8988T (cell line): ENCODE measurements at regions not wholly inside any gene's neighbourhood (a gene's known extent, or its start where the extent isn't known, plus 50 kb on each side); places are given as distances from the start of the nearest gene placed in this dataset.
"Not testable (repeated sequence)": the region's sequence is repeated elsewhere in the genome, so short reads cannot be mapped to it uniquely, and the experiment has no call there.

ENCODE experiments used
- DNase-seq: peaks from one replicate; pipeline ENCODE4 v3.0.0; 2011

DNA sequence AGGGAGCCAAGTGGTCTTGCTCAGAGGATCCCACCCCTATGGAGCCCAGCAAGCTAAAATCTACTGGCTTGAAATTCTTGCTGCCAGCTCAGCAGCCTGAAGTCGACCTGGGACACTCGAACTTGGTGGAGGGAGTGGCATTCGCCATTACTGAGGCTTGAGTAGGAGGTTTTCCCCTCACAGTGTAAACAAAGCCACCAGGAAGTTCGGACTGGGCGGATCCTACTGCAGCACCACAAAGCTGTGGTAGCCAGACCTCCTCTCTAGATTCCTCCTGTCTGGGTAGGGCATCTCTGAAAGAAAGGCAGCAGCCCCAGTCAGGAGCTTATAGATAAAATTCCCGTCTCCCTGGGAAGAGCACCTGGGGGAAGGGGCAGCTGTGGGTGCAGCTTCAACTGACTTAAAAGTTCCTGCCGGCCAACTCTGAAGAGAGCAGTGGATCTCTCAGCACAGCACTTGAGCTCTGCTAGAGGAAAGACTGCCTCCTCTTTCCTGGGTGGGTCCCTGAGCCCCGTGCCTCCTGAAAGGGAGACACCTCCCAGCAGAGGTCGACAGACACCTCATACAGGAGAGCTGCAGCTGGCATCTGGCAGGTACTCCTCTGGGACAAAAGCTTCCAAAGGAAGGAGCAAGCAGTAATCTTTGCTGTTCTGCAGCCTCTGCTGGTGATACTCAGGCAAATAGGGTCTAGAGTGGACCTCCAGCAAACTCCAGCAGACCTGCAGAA, 576.3 kb upstream of the NECTIN3 start:
- DNase-seq: no peak

DNA sequence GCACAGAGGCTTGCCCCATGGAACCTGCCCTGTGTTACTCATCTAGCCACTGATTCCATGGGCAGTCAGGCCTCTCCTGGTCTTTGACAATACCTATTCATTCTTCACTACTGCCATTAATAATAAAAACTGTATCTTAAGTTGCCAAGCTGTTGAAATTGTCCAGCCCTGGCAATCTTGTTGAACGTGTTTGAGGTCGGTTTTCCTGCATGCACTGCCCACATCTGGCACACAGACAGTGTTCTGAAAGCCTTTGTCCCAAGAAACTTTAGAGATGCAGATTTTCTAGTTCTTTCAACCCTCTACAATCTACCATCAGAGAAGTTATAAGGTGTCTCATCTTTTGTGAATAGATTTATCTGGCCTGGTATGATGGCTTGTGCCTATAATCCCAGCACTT, 567.2 kb upstream of the NECTIN3 start:
- DNase-seq: no peak

DNA sequence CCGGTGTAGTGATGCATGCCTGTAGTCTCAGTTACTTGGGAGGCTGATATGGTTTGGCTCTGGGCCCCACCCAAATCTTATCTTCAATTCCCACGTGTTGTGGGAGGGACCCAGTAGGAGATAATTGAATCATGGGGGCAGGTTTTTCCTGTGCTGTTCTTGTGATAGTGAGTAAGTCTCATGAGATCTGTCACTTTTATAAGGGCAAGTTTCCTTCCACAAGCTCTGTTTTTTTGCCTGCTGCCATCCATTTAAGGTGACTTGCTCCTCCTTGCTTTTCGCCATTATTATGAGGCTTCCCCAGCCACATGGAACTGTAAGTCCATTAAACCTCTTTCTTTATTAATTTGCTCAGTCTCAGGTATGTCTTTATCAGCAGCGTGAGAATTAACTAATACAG, 566.7 kb upstream of the NECTIN3 start:
- DNase-seq: no peak

- no peak for DNase-seq
Observed at GRCh38 chr3:110506890-110507289, 564.7 kb upstream of the NECTIN3 start.

GRCh38 chr3:110507570-110507969, 564.0 kb upstream of the NECTIN3 start:
- not testable (repeated sequence) for DNase-seq

DNA sequence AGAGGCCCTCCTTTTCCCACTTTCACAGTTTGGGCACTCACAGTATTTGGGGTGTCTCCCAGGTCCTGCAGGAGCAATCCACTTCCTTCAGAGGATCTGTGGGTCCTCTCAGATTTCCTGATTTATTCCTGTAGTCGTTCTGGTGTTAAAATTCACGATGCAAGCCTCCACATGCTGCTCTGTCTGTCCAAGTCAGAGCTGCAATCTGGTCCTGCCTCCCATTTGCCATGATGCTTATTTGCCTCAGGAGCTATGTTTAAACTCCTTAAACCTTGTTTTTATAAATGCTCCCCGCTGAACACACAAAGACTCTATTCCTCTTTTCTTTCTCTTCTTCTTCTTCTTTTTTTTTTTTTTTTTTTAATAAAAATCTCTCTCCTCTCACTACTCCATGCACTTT, 558.7 kb upstream of the NECTIN3 start:
- no peak for DNase-seq

DNA sequence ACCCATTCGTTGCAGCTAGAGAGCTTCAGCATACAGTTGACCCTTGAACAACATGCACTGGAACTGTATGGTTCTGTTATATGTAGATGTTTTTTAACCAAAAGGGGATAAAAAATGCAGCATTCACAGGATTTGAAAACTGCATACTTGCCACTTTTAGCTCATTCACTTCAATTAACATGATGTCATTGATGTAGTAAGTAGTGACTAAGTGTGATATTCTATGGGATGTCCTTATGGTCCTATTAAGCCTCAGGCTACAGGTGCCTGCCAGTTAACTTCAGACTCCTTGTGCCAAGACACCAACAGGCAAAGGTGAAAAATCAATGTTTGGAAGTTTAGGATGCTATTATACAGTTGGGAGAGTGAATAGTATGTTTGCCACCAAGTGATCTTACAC, 553.6 kb upstream of the NECTIN3 start:
- DNase-seq: no peak

GRCh38 chr3:110519071-110519470, 552.5 kb upstream of the NECTIN3 start:
- no peak for DNase-seq

- no peak for DNase-seq
Observed at GRCh38 chr3:110521019-110521418, 550.6 kb upstream of the NECTIN3 start.

- DNase-seq: not testable (repeated sequence)
Observed at GRCh38 chr3:110525558-110526064, 546.0 kb upstream of the NECTIN3 start.

- no peak for DNase-seq
Observed at GRCh38 chr3:110526777-110527727, 544.6 kb upstream of the NECTIN3 start.

- DNase-seq: no peak
Observed at GRCh38 chr3:110528305-110529121, 543.1 kb upstream of the NECTIN3 start.

DNA sequence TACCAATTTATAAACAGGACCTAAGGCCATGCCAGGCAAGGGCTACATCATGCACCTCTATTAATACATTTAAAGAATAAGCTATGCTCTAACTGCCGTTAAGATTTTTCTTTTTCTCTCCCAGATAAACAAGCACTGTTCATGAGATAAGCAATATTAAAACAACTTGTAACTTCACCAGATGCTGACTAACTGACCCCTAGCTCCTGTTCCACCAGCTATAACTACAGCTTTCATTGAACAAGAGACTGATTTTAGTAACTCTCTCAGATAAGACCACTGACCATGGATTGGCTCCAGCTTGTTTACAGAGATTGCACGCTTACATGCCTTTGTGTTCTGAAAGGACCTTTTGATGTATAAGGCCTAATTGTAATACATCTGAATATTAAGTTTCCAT, 540.7 kb upstream of the NECTIN3 start:
- DNase-seq: no peak

DNA sequence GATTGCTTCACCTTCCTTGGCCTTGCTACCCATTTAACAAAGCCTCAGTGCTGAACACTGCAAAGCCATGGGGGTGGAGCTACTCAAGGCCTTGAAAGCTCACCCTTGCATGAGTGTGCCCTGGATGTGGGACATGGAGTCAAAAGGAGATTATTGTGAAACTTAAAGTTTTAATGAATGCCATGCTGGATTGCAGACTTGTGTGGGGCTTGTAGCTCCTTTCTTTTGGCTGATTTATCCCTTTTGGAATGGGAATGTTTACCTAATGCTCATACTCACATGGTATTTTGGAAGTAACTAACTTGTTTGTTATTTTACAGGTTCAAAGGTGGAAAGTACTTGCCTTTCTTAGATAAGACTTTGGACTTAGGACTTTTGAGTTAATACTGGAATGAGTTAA, 538.5 kb upstream of the NECTIN3 start:
- no peak for DNase-seq

DNA sequence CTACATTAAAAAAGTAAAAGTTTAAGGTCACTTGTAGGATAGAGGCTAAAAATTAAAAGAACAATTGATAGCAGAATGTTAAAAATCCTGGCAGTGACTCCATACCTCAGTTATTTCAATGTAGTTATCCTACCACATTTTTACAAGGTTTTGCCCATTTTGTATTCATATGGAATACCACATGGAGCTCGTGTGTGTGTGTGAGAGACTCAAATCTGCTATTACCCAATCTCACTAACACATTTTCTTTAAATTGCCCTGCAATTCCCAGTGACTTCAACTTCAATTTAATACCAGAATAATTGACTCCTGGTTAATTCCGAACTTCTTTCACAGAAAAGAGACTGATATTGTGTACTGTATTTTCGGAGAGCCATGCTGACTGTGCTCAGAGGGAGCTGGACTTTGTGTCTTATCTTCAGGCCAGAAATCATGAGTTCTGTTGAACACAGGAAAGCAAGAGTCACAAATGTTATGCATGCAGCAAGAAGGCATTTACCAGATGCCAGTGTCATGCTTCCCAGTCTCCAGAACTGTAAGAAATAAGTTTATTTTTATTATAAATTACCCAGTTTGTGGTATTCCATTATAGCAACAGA, 529.0 kb upstream of the NECTIN3 start:
- DNase-seq: no peak

- no peak for DNase-seq
Observed at GRCh38 chr3:110544730-110545129, 526.9 kb upstream of the NECTIN3 start.

GRCh38 chr3:110550511-110550910, 521.1 kb upstream of the NECTIN3 start:
- DNase-seq: no peak

DNA sequence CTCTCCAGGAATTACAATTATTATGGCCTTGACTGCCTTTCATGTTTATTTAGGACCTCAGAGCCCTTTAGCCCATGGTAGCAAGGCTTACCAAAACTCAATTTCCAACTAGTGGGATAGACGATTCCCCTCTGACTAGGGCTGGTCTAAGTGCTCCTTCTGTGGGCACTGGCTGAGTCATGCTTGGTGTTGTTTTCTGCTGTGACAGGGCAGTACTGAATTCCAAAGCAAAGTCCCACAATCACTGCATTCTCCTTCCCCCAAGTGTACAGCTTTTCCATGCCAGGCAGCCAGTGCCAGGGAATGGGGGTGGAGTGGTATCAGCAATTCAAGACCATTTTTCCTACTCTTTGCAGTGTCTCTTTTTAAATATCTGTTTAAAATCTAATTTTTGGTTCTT, 509.0 kb upstream of the NECTIN3 start:
- no peak for DNase-seq

GRCh38 chr3:110564674-110565073, 506.9 kb upstream of the NECTIN3 start:
- no peak for DNase-seq

- no peak for DNase-seq
Observed at GRCh38 chr3:110567029-110567428, 504.6 kb upstream of the NECTIN3 start.

GRCh38 chr3:110568246-110568645, 503.4 kb upstream of the NECTIN3 start:
- DNase-seq: no peak

- no peak for DNase-seq
Observed at GRCh38 chr3:110569073-110569472, 502.5 kb upstream of the NECTIN3 start.

GRCh38 chr3:110575702-110576101, 495.9 kb upstream of the NECTIN3 start:
- DNase-seq: no peak
